IMR-90 (cell line): ENCODE measurements at regions not wholly inside any gene's neighbourhood (a gene's known extent, or its start where the extent isn't known, plus 50 kb on each side); places are given as distances from the start of the nearest gene placed in this dataset.

Experiments used
- ATAC-seq: fragments of 200-7000 bp; cut with Tn5 transposase; 2 replicates; pipeline ENCODE4 v1.9.1; 2020; ENCODE audit warnings: low read depth, mild to moderate bottlenecking, moderate library complexity
- BruUV-seq: library from RNA; stranded (reverse); fragments of 400-500 nt; replicated peaks from 2 replicates; lab custom pipeline; 2021; lab: Mats Ljungman, UMichigan
- CTCF ChIA-PET: fragments of 300-600 bp; formaldehyde crosslinking; extraction: SDS; loops from one replicate; lab custom pipeline; 2021; ENCODE audit warnings: antibody characterized with exemption; lab: Yijun Ruan, JAX
- POLR2A ChIA-PET: fragments of 300-600 bp; sonication (Branson Sonifier 250); formaldehyde crosslinking; loops from one replicate; lab custom pipeline; 2022; ENCODE audit warnings: antibody characterized with exemption; ENCODE audit not compliant: unreplicated experiment; lab: Charles Lee
- DNase-seq: peaks from one replicate; pipeline ENCODE4 v3.0.0; 2013
- H2AFZ ChIP-seq: replicated peaks from 2 replicates; pipeline ENCODE3; 2013; ENCODE audit warnings: low read length, mild to moderate bottlenecking; ENCODE audit not compliant: poor library complexity
- H2AK5ac ChIP-seq: 2 replicates; pipeline ENCODE4 v1.6.1; 2013; ENCODE audit warnings: low read depth, low read length, inconsistent platforms
- H2AK9ac ChIP-seq: replicated peaks from 2 replicates; pipeline ENCODE3; 2013; ENCODE audit warnings: mild to moderate bottlenecking, low read depth, low read length, moderate library complexity; ENCODE audit not compliant: poor library complexity
- H2BK120ac ChIP-seq: 2 replicates; pipeline ENCODE4 v1.6.1; 2013; ENCODE audit warnings: low read depth, low read length, inconsistent platforms
- H2BK15ac ChIP-seq: 3 replicates; pipeline ENCODE4 v1.6.1; 2013; ENCODE audit warnings: low read depth, low read length, inconsistent platforms
- H2BK20ac ChIP-seq: 2 replicates; pipeline ENCODE4 v1.6.1; 2013; ENCODE audit warnings: low read depth, mild to moderate bottlenecking, inconsistent platforms, low read length, moderate library complexity
- H2BK5ac ChIP-seq: 2 replicates; pipeline ENCODE4 v1.6.1; 2013; ENCODE audit warnings: mild to moderate bottlenecking, low read depth, low read length, inconsistent platforms; ENCODE audit not compliant: poor library complexity, severe bottlenecking
- H3K14ac ChIP-seq: replicated peaks from 2 replicates; pipeline ENCODE4 v1.6.1; 2013; ENCODE audit warnings: low read depth, low read length, inconsistent platforms
- H3K18ac ChIP-seq: 2 replicates; pipeline ENCODE4 v1.6.1; 2013; ENCODE audit warnings: low read depth, low read length, control low read depth
- H3K23ac ChIP-seq: 2 replicates; pipeline ENCODE4 v1.6.1; 2013; ENCODE audit warnings: low read depth, low read length, inconsistent platforms
- H3K27ac ChIP-seq: 2 replicates; pipeline ENCODE4 v1.5.1; 2013; ENCODE audit warnings: mild to moderate bottlenecking, control low read depth, low read length; ENCODE audit not compliant: insufficient read depth
- H3K27me3 ChIP-seq: 2 replicates; pipeline ENCODE4 v1.6.1; 2013; ENCODE audit warnings: low read length; ENCODE audit not compliant: control insufficient read depth, insufficient read depth
- H3K36me3 ChIP-seq: 2 replicates; pipeline ENCODE4 v1.6.1; 2013; ENCODE audit warnings: low read length, mixed read lengths; ENCODE audit not compliant: control insufficient read depth, insufficient read depth
- H3K4ac ChIP-seq: 2 replicates; pipeline ENCODE4 v1.6.1; 2013; ENCODE audit warnings: low read depth, low read length, inconsistent platforms
- H3K4me1 ChIP-seq: 2 replicates; pipeline ENCODE4 v1.6.1; 2013; ENCODE audit warnings: low read length, mixed read lengths; ENCODE audit not compliant: control insufficient read depth, insufficient read depth
- H3K4me2 ChIP-seq: 2 replicates; pipeline ENCODE4 v1.6.1; 2013; ENCODE audit warnings: low read depth, mild to moderate bottlenecking, control low read depth, low read length, moderate library complexity
- H3K4me3 ChIP-seq: 2 replicates; pipeline ENCODE4 v1.5.1; 2013; ENCODE audit warnings: low read depth, mild to moderate bottlenecking, control low read depth, low read length, moderate library complexity; ENCODE audit not compliant: insufficient read depth
- H3K56ac ChIP-seq: 2 replicates; pipeline ENCODE4 v1.6.1; 2013; ENCODE audit warnings: low read length, inconsistent platforms; ENCODE audit not compliant: insufficient read depth; ENCODE audit errors: extremely low read depth
- H3K79me1 ChIP-seq, 2 experiments: 2 replicates each; pipeline ENCODE4 v1.6.1; 2013; ENCODE audit warnings: low read length in 2 of 2, inconsistent platforms in 1 of 2, low read depth in 1 of 2
- H3K9ac ChIP-seq: 2 replicates; pipeline ENCODE4 v1.6.1; 2013; ENCODE audit warnings: low read depth, low read length, control low read depth
- H3K9me1 ChIP-seq: 2 replicates; pipeline ENCODE4 v1.6.1; 2013; ENCODE audit warnings: low read length, inconsistent platforms; ENCODE audit not compliant: insufficient read depth
- H3K9me3 ChIP-seq: 2 replicates; pipeline ENCODE4 v1.6.1; 2013; ENCODE audit warnings: low read length; ENCODE audit not compliant: control insufficient read depth, insufficient read depth
- H4K20me1 ChIP-seq: 2 replicates; pipeline ENCODE4 v1.6.1; 2013; ENCODE audit warnings: low read length, inconsistent platforms; ENCODE audit not compliant: insufficient read depth
- H4K5ac ChIP-seq: 2 replicates; pipeline ENCODE4 v1.6.1; 2013; ENCODE audit warnings: mild to moderate bottlenecking, low read depth, low read length, control low read depth
- H4K8ac ChIP-seq, 2 experiments: 2 replicates each; pipeline ENCODE4 v1.6.1; 2013; ENCODE audit warnings: low read depth in 2 of 2, low read length in 2 of 2, control low read depth in 1 of 2, inconsistent platforms in 1 of 2
- H4K91ac ChIP-seq: 2 replicates; pipeline ENCODE4 v1.6.1; 2013; ENCODE audit warnings: low read depth, low read length, inconsistent platforms; ENCODE audit not compliant: insufficient read depth
- BHLHE40 ChIP-seq: fragments of 150-350 bp; IDR thresholded peaks from 2 replicates; pipeline ENCODE4 v1.6.1; 2016; ENCODE audit warnings: mild to moderate bottlenecking, low read depth, low read length
- CEBPB ChIP-seq: IDR thresholded peaks from 2 replicates; pipeline ENCODE4 v1.6.1; 2012; ENCODE audit warnings: low read depth, low read length, improper control_type of control experiment
- ELK1 ChIP-seq: fragments of 150-350 bp; IDR thresholded peaks from 2 replicates; pipeline ENCODE4 v1.6.1; 2016; ENCODE audit warnings: low read depth, mild to moderate bottlenecking, low read length, moderate library complexity, borderline replicate concordance
- MAFK ChIP-seq: IDR thresholded peaks from 2 replicates; pipeline ENCODE4 v1.6.1; 2012; ENCODE audit warnings: low read depth, low read length, improper control_type of control experiment
- MAZ ChIP-seq: IDR thresholded peaks from 2 replicates; pipeline ENCODE4 v1.6.1; 2012; ENCODE audit warnings: low read depth, mild to moderate bottlenecking, low read length, improper control_type of control experiment, moderate library complexity, borderline replicate concordance
- MXI1 ChIP-seq: IDR thresholded peaks from 2 replicates; pipeline ENCODE4 v1.6.1; 2012; ENCODE audit warnings: low read depth, mild to moderate bottlenecking, low read length, moderate library complexity, borderline replicate concordance
- NFE2L2 ChIP-seq: fragments of 150-350 bp; IDR thresholded peaks from 2 replicates; pipeline ENCODE4 v1.6.1; 2016; ENCODE audit warnings: low read depth, mild to moderate bottlenecking, low read length
- POLR2A ChIP-seq: IDR thresholded peaks from 2 replicates; pipeline ENCODE4 v1.6.1; 2012; ENCODE audit warnings: mild to moderate bottlenecking, low read depth, low read length
- RFX5 ChIP-seq: IDR thresholded peaks from 2 replicates; pipeline ENCODE4 v1.8.0; 2012; ENCODE audit warnings: low read depth, mild to moderate bottlenecking, low read length, moderate library complexity
- SMC3 ChIP-seq: fragments of 150-350 bp; IDR thresholded peaks from 2 replicates; pipeline ENCODE4 v1.6.1; 2016; ENCODE audit warnings: low read depth, mild to moderate bottlenecking, antibody characterized with exemption, low read length, moderate library complexity
- USF2 ChIP-seq: fragments of 150-350 bp; IDR thresholded peaks from 2 replicates; pipeline ENCODE4 v1.6.1; 2017; ENCODE audit warnings: mild to moderate bottlenecking, antibody characterized with exemption, low read length, low read depth
- WGBS, 2 experiments: methylation state at CpG; one replicate each; pipeline versions ENCODE4 v1.1.5 to v1.1.7; 2013; ENCODE audit warnings: missing lambda C conversion rate in 2 of 2; ENCODE audit not compliant: insufficient read length in 1 of 2; ENCODE audit errors: extremely low coverage in 2 of 2; 5-methylcytosine and 5-hydroxymethylcytosine counted together
- dilution Hi-C: fragments of 300-500 bp; cut with HindIII; formaldehyde crosslinking; loops from one replicate; pipeline ENCODE4 v1.14.3; 2018; ENCODE audit warnings: low sequenced_read_pairs; ENCODE audit not compliant: unreplicated experiment
- in situ Hi-C: fragments of 300-500 bp; cut with MboI; formaldehyde crosslinking; loops from 3 replicates; pipeline ENCODE4 v1.14.3; 2019; ENCODE audit warnings: low sequenced_read_pairs, inconsistent platforms, mixed read lengths
- intact Hi-C: fragments of 100-400 bp; cut with micrococcal nuclease; formaldehyde crosslinking; loops from 2 replicates; pipeline ENCODE4 v1.10.0; 2022

GRCh38 chrX:120755066-120755846, 120.4 kb downstream of the CT47B1 start:
- H3K79me1 ChIP-seq = no peaks in the 10 kb centered on the region
- H2AFZ ChIP-seq = no peak overlapping the region
- dilution Hi-C loops = no loop called here
- H3K36me3 ChIP-seq = no peaks in the 10 kb centered on the region
- H4K8ac ChIP-seq = no peak overlapping the region
- no peaks in the 10 kb centered on the region for H4K20me1 ChIP-seq
- no peak overlapping the region for H3K4me3 ChIP-seq
- H3K4ac ChIP-seq = no peak overlapping the region
- H3K14ac ChIP-seq = no peak overlapping the region
- no peak overlapping the region for H2AK5ac ChIP-seq
- WGBS, 2 experiments = no CpG with 5 or more reads among the region's 1 CpG
- TF ChIP-seq CEBPB = no peak
- no peak for TF ChIP-seq POLR2A
- TF ChIP-seq MXI1 = no peak
- no peak for TF ChIP-seq SMC3
- TF ChIP-seq NFE2L2 = no peak
- no peak for TF ChIP-seq MAFK
- no peak for TF ChIP-seq USF2
- TF ChIP-seq ELK1 = no peak
- TF ChIP-seq BHLHE40 = no peak
- TF ChIP-seq RFX5 = no peak
- no peak for TF ChIP-seq MAZ
- DNase-seq (no peak), ATAC-seq (no peak)
- H3K56ac ChIP-seq = no peak overlapping the region
- ChIA-PET POLR2A (no interaction called here), CTCF (interaction anchor here (0.9 kb wide), 1 partner anchor 11 kb away, joined by 4 read pairs; no protein-coding TSS in a partner anchor)
- BruUV-seq = no TSS peak
- no peak overlapping the region for H3K23ac ChIP-seq
- H2BK15ac ChIP-seq = no peak overlapping the region
- H3K27ac ChIP-seq = no peak overlapping the region
- no peaks in the 10 kb centered on the region for H3K4me1 ChIP-seq
- no peak overlapping the region for H2BK120ac ChIP-seq
- in situ Hi-C loops = loop anchor here (25.0 kb wide), 1 partner anchor 243 kb away; no protein-coding TSS in a partner anchor
- H3K9ac ChIP-seq = no peak overlapping the region
- no peak overlapping the region for H2BK5ac ChIP-seq
- intact Hi-C loops = no loop called here
- H2BK20ac ChIP-seq = no peak overlapping the region
- no peak overlapping the region for H2AK9ac ChIP-seq
- H3K9me1 ChIP-seq = no peaks in the 10 kb centered on the region
- H3K4me2 ChIP-seq = no peak overlapping the region
- H3K9me3 ChIP-seq = no peaks in the 10 kb centered on the region
- H3K18ac ChIP-seq = no peak overlapping the region
- no peak overlapping the region for H4K91ac ChIP-seq
- H4K5ac ChIP-seq = no peak overlapping the region
- no peaks in the 10 kb centered on the region; the same call in 1 of the 2 replicates for H3K27me3 ChIP-seq
